ENCODE measurements at regions not wholly inside any gene's neighbourhood (a gene's known extent, or its start where the extent isn't known, plus 50 kb on each side); places are given as distances from the start of the nearest gene placed in this dataset.

GRCh38 chr1:78385744-78386462 is 104.9 kb upstream of the PTGFR start:
- TF ChIP-seq CTCF (IDR thresholded peaks at IDR 0.05), result no peak
- no peak for TF ChIP-seq POLR2AphosphoS5 (IDR thresholded peaks at IDR 0.05)
